Heart left ventricle (tissue), 13 donors: ENCODE measurements at regions not wholly inside any gene's neighbourhood (a gene's known extent, or its start where the extent isn't known, plus 50 kb on each side); places are given as distances from the start of the nearest gene placed in this dataset.

Source experiments
- CTCF ChIP-seq, 12 donors: fragments of 200-600 bp; sonication (generic) in 4 of 12; IDR thresholded peaks; one replicate each; pipeline versions ENCODE4 v1.5.0 to v1.8.0; 2018 to 2022; ENCODE audit warnings: antibody characterized with exemption in 12 of 12, mild to moderate bottlenecking in 5 of 12
- POLR2A ChIP-seq, 2 donors: fragments of 450-650 bp; IDR thresholded peaks; one replicate each; pipeline ENCODE4 v1.6.1; 2017; ENCODE audit warnings: antibody characterized with exemption in 2 of 2, mild to moderate bottlenecking in 2 of 2, moderate library complexity in 2 of 2
- donor health status: ischemic (EF 13 %, LVEDD 7.1; RV severe dilation, severe dysfunction).
- donor health status: DM: no; HTN: yes; CAD: no.
- donor health status: DM: no; HTN: no; CAD: no.
- donor health status: ischemic (EF 25% LVEDD 6.9; RV normal size, moderate dysfunction).
- donor health status: ischemic (EF 25% LVEDD 5.7; RV mildly dilated, moderate dysfunction).
- donor health status: ischemic (EF 35%, LVEDD 5.7; RV mildly dilated, moderate dysfunction).
- donor health status: nonischemic (EF 11% LVEDD 7.7; RV severe dilation, severe dysfunction).
- donor health status: DM: yes; HTN: yes; CAD: no.
- donor health status: PGD.
- donor health status: ischemic (EF 29% LVEDD 5.4; RV normal size, mild dysfunction).
- donor health status: nonischemic (EF 23%, LVEDD 6.1; RV moderate dilation, normal function).

- TF ChIP-seq CTCF (IDR thresholded peaks at IDR 0.05) (no peak), POLR2A (IDR thresholded peaks at IDR 0.05) (no peak)
These were observed 660.1 kb upstream of the CBLB start for GRCh38 chr3:106528932-106529331.
